GM10266 (cell line): ENCODE measurements at regions not wholly inside any gene's neighbourhood (a gene's known extent, or its start where the extent isn't known, plus 50 kb on each side); places are given as distances from the start of the nearest gene placed in this dataset.

Experiments used
- DNase-seq: peaks from one replicate; pipeline ENCODE4 v3.0.0; 2012; ENCODE audit errors: extremely low spot score
- TF ChIP-seq, protein P1 (sequence below): IDR thresholded peaks from 2 replicates; pipeline ENCODE4 v1.5.1; 2012; ENCODE audit warnings: mild to moderate bottlenecking, low read depth; ENCODE audit not compliant: control insufficient read depth, insufficient read depth; ENCODE audit errors: missing control alignments

DNA sequence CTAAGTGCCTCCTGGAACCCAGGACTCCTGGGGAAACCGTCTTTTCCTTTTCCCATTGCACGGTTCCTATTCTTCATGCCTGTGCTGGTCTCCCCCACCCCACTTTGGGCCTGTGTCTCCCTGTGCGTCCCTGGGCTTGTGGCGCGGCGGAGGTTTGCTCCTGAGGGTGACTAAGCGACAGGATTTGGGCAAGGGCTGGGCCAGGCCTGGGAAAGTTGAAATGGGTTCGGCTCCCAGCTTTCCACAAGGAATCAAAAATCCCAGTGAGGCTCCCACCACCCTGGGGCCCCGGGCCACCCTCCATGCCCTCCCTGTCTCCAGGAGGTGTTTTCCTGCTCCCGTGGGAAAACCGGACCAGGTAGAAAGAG lies 197.6 kb downstream of the NDUFA10 start:
- no peak for DNase-seq
- TF ChIP-seq, protein P1, sequence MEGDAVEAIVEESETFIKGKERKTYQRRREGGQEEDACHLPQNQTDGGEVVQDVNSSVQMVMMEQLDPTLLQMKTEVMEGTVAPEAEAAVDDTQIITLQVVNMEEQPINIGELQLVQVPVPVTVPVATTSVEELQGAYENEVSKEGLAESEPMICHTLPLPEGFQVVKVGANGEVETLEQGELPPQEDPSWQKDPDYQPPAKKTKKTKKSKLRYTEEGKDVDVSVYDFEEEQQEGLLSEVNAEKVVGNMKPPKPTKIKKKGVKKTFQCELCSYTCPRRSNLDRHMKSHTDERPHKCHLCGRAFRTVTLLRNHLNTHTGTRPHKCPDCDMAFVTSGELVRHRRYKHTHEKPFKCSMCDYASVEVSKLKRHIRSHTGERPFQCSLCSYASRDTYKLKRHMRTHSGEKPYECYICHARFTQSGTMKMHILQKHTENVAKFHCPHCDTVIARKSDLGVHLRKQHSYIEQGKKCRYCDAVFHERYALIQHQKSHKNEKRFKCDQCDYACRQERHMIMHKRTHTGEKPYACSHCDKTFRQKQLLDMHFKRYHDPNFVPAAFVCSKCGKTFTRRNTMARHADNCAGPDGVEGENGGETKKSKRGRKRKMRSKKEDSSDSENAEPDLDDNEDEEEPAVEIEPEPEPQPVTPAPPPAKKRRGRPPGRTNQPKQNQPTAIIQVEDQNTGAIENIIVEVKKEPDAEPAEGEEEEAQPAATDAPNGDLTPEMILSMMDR = no peak

DNA sequence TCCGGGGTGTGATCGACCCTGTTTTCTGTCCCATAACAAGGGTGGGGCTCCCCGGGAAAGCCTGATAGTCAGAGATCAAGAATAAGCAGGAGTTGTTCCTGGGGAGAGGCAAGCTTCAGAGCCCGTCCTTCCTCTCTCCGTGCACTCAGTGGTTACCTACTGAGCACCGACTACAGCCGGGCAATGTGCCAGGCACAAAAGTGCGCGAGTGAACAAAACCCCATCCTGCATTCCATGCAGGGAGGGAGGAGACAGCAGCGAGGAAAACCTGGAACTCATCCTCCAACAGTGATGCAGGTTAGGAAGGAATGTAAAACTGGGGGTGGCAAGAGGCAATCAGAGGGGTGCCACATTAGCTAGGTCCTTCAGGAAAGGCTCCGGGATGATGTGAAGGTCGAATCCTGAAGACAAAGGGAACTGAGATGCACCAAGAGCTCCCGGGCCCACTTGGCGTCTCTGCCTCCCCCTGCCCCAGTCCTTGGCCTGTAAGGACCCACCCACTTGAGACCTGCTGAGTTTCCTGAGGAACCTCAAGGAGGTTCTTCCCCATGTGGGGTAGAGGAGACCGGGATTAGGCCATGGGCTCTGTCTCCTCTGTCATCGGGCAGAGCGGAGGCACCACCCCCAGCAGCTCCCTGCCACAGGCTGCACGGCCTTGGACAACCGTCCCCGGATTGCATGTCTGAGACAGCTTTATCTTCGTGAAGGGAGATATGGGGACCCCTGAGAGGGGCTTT lies 198.2 kb downstream of the NDUFA10 start:
- TF ChIP-seq, protein P1 = no peak
- DNase-seq = no peak

DNA sequence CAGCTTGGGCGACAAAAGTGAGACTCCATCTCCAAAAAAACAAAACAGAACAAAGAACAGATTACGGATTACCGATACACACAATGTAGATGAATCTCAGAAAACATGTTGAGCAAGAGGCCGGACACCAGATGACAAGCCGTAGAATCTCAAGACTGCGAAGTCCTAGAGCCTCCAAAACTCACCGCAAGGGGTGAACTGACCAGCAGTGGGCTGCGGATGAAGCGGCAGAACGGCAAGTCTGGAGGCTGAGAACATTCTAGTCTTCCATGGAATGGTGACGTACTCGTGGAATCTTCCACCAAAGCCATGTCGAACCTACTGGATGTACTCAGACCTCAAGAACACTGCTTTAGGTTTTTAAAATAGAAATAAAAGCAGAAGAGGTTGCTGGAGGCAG lies 198.8 kb downstream of the NDUFA10 start:
- no peak for DNase-seq
- TF ChIP-seq, protein P1 = no peak

DNA sequence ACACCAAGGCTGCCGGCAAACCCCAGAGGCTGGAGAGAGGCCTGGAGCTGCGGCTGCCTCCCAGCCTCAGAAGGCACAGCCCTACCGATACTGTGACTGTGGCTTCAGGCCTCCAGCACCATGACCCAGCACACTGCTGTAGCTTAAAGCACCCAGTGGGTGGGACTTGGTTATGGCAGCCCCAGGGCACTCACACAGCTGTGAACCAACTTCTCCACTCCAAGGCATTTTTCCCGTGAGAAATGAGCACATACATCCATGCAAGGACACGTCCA lies 199.5 kb downstream of the NDUFA10 start:
- no peak for DNase-seq

DNA sequence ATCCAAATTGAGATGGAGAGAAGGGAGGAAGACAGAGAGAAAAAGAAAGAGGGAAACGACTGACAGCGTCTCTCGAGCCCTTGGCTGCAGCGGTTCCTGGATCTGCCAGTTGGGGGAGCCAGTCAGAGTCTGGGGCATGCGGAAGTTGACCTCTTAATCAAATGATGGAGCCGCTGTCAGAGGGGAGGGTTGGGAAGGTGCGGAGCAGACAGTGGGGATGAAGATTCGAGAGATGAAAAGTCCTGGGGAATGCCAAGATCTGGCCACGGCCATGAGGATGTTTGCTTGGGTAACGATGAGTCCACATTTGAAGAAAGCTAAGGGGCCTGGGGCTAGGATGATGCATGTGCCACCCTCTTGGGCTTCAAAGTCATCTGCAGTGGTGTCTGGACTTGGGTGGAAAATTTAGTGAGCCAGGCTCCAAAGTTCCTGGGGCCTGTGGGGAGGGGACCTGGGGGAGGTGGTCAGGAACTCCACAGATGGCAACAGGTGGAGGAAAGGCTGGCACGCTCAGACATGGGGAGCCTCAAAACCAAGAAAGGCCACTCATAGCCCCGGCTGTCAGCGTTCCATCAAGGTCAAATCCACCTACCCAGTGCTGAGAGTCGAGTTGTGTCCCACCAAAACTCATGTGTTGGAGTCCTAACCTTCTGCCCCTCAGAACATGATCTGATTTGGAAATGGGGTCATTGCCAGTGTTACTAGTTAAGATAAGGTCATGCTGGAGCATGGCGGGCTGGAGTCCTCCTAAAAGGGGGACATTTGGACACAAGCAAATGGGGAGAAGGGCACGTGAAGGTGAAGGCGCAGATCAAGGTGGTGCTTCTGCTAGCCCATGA lies 200.1 kb downstream of the NDUFA10 start:
- TF ChIP-seq, protein P1 = no peak
- no peak for DNase-seq

More for the DNA sequence above, 199.5 kb downstream of the NDUFA10 start:
- TF ChIP-seq, protein P1 = no peak

DNA sequence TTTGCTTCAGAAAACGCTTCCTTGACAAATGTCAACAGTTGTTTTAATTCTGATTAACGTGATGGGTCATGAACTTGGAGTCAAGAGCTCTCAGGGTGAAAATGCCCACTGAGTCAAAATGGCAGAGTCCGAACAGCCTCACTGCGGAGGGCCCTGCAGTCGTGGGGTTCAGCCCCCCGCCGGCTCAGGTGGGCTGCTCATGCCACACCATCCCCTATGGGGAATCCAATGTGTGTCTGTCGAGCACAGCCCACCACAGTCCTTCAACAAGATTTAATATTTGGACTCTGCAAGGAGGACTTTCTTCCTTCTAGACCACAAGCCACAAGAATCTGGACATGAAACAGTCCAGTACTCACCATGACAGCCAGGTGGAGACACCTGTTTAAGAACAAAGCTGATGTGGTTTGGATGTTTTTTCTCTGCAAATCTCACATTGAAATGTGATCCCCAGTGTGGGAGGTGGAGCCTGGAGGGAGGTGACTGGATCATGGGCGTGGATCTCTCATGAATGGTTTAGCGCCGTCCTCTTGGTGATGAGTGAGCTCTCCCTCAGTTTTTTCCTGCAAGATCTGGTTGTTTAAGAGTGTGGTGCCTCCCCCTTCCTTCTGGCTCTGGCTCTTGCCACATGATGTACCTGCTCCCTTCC lies 201.0 kb downstream of the NDUFA10 start:
- no peak for DNase-seq
- TF ChIP-seq, protein P1 = no peak
